Endothelial cell of umbilical vein (primary cell): ENCODE measurements at regions not wholly inside any gene's neighbourhood (a gene's known extent, or its start where the extent isn't known, plus 50 kb on each side); places are given as distances from the start of the nearest gene placed in this dataset.

Experiments used
- BruUV-seq: library from RNA; stranded (reverse); fragments of 400-500 nt; replicated peaks from 2 replicates; lab custom pipeline; 2021; lab: Mats Ljungman, UMichigan
- CTCF ChIA-PET: fragments of 300-600, 350-600 bp; sonication (Branson Sonifier 250); formaldehyde crosslinking; loops from one replicate; lab custom pipeline; 2021; ENCODE audit warnings: antibody characterized with exemption, inconsistent platforms; lab: Charles Lee
- POLR2A ChIA-PET: fragments of 300-600, 350-600 bp; sonication (Branson Sonifier 250); formaldehyde crosslinking; loops from one replicate; lab custom pipeline; 2021; ENCODE audit warnings: antibody characterized with exemption, inconsistent platforms; lab: Charles Lee
- DNase-seq: peaks from one replicate; pipeline ENCODE4 v3.0.0-alpha.2; 2011; ENCODE audit warnings: low read depth, low spot score
- FAIRE-seq: peaks from 2 replicates; lab custom pipeline; 2011; peaks lifted over from hg19 to GRCh38; lab: Jason Lieb, UNC
- H2AFZ ChIP-seq: 2 replicates; pipeline ENCODE4 v1.6.0; 2012; ENCODE audit warnings: low read depth, low read length, control low read depth, inconsistent platforms
- H3K27ac ChIP-seq: 2 replicates; pipeline ENCODE4 v1.5.1; 2011; ENCODE audit warnings: low read depth, mild to moderate bottlenecking, control low read depth, low read length, moderate library complexity; ENCODE audit not compliant: insufficient read depth
- H3K27me3 ChIP-seq, 2 experiments: 2 replicates each; pipeline versions ENCODE4 v1.6.0 to v1.6.1; 2011; ENCODE audit warnings: low read length in 2 of 2, mixed read lengths in 1 of 2; ENCODE audit not compliant: control insufficient read depth in 2 of 2, insufficient read depth in 2 of 2
- H3K36me3 ChIP-seq, 2 experiments: 2 replicates in 1 of 2; 3 replicates in 1 of 2; pipeline ENCODE4 v1.5.1; 2011; ENCODE audit warnings: low read length in 2 of 2, mild to moderate bottlenecking in 1 of 2, moderate library complexity in 1 of 2; ENCODE audit not compliant: control insufficient read depth in 2 of 2, insufficient read depth in 2 of 2; ENCODE audit errors: extremely low read depth in 1 of 2
- H3K4me1 ChIP-seq: 3 replicates; pipeline ENCODE4 v1.5.1; 2011; ENCODE audit warnings: mild to moderate bottlenecking, low read length; ENCODE audit not compliant: control insufficient read depth, insufficient read depth; ENCODE audit errors: extremely low read depth
- H3K4me2 ChIP-seq: 2 replicates; pipeline ENCODE4 v1.6.1; 2011; ENCODE audit warnings: low read length, control low read depth, mixed read lengths; ENCODE audit not compliant: insufficient read depth
- H3K4me3 ChIP-seq, 3 experiments: fragments of 200-600 bp in 1 of 3; sonication (generic), shearing (Covaris generic) in 1 of 3; replicated peaks in 1 of 3; 2 replicates each; pipeline ENCODE4 v1.5.1; 2011 to 2016; ENCODE audit warnings: control low read depth in 3 of 3, low read length in 3 of 3, mild to moderate bottlenecking in 2 of 3, inconsistent platforms in 1 of 3, low read depth in 1 of 3, moderate library complexity in 1 of 3; ENCODE audit not compliant: insufficient read depth in 1 of 3
- H3K79me2 ChIP-seq: 2 replicates; pipeline ENCODE4 v1.6.0; 2012; ENCODE audit warnings: low read length, inconsistent platforms; ENCODE audit not compliant: control insufficient read depth, insufficient read depth
- H3K9ac ChIP-seq: replicated peaks from 2 replicates; pipeline ENCODE3; 2011; ENCODE audit warnings: low read length, control low read depth; ENCODE audit not compliant: insufficient read depth; ENCODE audit errors: extremely low read depth
- H3K9me1 ChIP-seq: replicated peaks from 3 replicates; pipeline ENCODE4 v1.6.0; 2011; ENCODE audit warnings: mild to moderate bottlenecking, low read length; ENCODE audit not compliant: control insufficient read depth, insufficient read depth; ENCODE audit errors: extremely low read depth
- H3K9me3 ChIP-seq: replicated peaks from 2 replicates; pipeline ENCODE4 v1.5.1; 2012; ENCODE audit warnings: low read length, inconsistent platforms; ENCODE audit not compliant: control insufficient read depth, insufficient read depth
- H4K20me1 ChIP-seq: replicated peaks from 2 replicates; pipeline ENCODE3; 2011; ENCODE audit warnings: mild to moderate bottlenecking, low read length; ENCODE audit not compliant: control insufficient read depth, insufficient read depth; ENCODE audit errors: extremely low read depth
- EZH2 ChIP-seq: IDR thresholded peaks from 2 replicates; pipeline ENCODE4 v1.6.1; 2012; ENCODE audit warnings: borderline replicate concordance, low read depth, mild to moderate bottlenecking, moderate library complexity, low read length, inconsistent platforms; ENCODE audit not compliant: severe bottlenecking
- GATA2 ChIP-seq: IDR thresholded peaks from 2 replicates; pipeline ENCODE4 v1.7.0; 2011; ENCODE audit warnings: low read depth, mild to moderate bottlenecking, moderate library complexity, mixed read lengths, low read length; ENCODE audit not compliant: insufficient read length, insufficient read depth
- JUN ChIP-seq: IDR thresholded peaks from 2 replicates; pipeline ENCODE4 v1.6.1; 2011; ENCODE audit warnings: borderline replicate concordance, low read depth; ENCODE audit not compliant: insufficient read length, insufficient read depth
- MYC ChIP-seq: IDR thresholded peaks from one replicate; pipeline ENCODE4 v1.6.1; 2011; ENCODE audit warnings: mild to moderate bottlenecking, low read depth, low read length
- POLR2A ChIP-seq: IDR thresholded peaks from 2 replicates; pipeline ENCODE4 v1.6.1; 2012; ENCODE audit warnings: low read depth, mild to moderate bottlenecking, control low read depth, low read length
- POLR2AphosphoS5 ChIP-seq: IDR thresholded peaks from 2 replicates; pipeline ENCODE4 v1.6.1; 2012; ENCODE audit warnings: low read depth, mild to moderate bottlenecking, control low read depth, low read length, moderate library complexity; ENCODE audit not compliant: insufficient read depth
- dilution Hi-C: fragments of 300-500 bp; cut with MboI; formaldehyde crosslinking; loops from one replicate; pipeline ENCODE4 v1.15.0; 2019; ENCODE audit warnings: low sequenced_read_pairs; ENCODE audit not compliant: extremely low pct_ligation_motif_present
- intact Hi-C: fragments of 100-400 bp; cut with micrococcal nuclease; formaldehyde crosslinking; loops from one replicate; pipeline ENCODE4 v1.10.0; 2022
- TF ChIP-seq, protein P1 (sequence below): IDR thresholded peaks from 2 replicates; pipeline ENCODE4 v1.6.1; 2011; ENCODE audit not compliant: insufficient read depth, insufficient read length
- TF ChIP-seq, protein P2 (sequence below), 2 donors: IDR thresholded peaks; 1 replicate in 1 of 2; 2 replicates in 1 of 2; pipeline ENCODE4 v1.5.1; 2011; ENCODE audit warnings: low read length in 2 of 2, mild to moderate bottlenecking in 2 of 2, moderate library complexity in 2 of 2, control low read depth in 1 of 2, inconsistent platforms in 1 of 2, low read depth in 1 of 2; ENCODE audit not compliant: insufficient read depth in 1 of 2; ENCODE audit errors: extremely low read depth in 1 of 2

DNA sequence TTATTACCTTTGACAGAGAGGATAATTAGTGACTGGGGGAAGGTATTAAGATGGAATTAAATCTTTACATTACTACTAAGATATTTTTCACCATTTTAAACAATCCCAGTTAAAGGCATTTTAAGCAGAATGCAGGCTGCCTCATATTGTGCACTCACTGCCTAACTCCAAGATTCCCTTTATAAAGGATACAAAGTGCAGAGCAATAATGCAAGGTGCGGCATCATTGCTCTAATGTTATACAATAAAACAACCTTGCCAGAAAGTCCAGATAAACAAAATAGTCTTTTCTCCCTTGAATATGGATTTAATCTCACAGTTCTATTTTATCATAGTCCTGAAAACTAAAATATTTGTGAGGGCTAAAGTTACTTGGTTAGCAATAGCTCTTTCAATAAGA is 1031.6 kb upstream of the SEMA6D start:
- Histone ChIP-seq H3K9me3 (no peaks in the 10 kb centered on the region), H3K27me3 (no peaks in the 10 kb centered on the region), H3K4me1 (no peaks in the 10 kb centered on the region), H3K79me2 (no peaks in the 10 kb centered on the region), H3K9me1 (no peaks in the 10 kb centered on the region), H3K4me2 (no peak overlapping the region), H4K20me1 (no peaks in the 10 kb centered on the region), H3K36me3 (no peaks in the 10 kb centered on the region), H3K4me3 (no peak overlapping the region), H3K27ac (no peak overlapping the region), H2AFZ (no peak overlapping the region), H3K9ac (no peak overlapping the region)
- FAIRE-seq, result no peak
- no TSS peak for BruUV-seq
- no peak for DNase-seq
- CTCF ChIA-PET, result no interaction called here
- dilution Hi-C loops, result no loop called here
- TF ChIP-seq MYC (no peak), GATA2 (no peak), JUN (no peak), POLR2A (no peak), EZH2 (no peak), POLR2AphosphoS5 (no peak)
- TF ChIP-seq, protein P1, sequence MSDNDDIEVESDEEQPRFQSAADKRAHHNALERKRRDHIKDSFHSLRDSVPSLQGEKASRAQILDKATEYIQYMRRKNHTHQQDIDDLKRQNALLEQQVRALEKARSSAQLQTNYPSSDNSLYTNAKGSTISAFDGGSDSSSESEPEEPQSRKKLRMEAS, result no peak
- TF ChIP-seq, protein P2, sequence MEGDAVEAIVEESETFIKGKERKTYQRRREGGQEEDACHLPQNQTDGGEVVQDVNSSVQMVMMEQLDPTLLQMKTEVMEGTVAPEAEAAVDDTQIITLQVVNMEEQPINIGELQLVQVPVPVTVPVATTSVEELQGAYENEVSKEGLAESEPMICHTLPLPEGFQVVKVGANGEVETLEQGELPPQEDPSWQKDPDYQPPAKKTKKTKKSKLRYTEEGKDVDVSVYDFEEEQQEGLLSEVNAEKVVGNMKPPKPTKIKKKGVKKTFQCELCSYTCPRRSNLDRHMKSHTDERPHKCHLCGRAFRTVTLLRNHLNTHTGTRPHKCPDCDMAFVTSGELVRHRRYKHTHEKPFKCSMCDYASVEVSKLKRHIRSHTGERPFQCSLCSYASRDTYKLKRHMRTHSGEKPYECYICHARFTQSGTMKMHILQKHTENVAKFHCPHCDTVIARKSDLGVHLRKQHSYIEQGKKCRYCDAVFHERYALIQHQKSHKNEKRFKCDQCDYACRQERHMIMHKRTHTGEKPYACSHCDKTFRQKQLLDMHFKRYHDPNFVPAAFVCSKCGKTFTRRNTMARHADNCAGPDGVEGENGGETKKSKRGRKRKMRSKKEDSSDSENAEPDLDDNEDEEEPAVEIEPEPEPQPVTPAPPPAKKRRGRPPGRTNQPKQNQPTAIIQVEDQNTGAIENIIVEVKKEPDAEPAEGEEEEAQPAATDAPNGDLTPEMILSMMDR (IDR thresholded peaks at IDR 0.05; ENCODE audit: extremely low read depth in 1 of 2, insufficient read depth in 1 of 2, low read depth in 1 of 2, low read length in 2 of 2), result no peak
- intact Hi-C loops, result no loop called here
- POLR2A ChIA-PET, result no interaction called here
